ENCODE measurements at regions not wholly inside any gene's neighbourhood (a gene's known extent, or its start where the extent isn't known, plus 50 kb on each side); places are given as distances from the start of the nearest gene placed in this dataset.

DNA sequence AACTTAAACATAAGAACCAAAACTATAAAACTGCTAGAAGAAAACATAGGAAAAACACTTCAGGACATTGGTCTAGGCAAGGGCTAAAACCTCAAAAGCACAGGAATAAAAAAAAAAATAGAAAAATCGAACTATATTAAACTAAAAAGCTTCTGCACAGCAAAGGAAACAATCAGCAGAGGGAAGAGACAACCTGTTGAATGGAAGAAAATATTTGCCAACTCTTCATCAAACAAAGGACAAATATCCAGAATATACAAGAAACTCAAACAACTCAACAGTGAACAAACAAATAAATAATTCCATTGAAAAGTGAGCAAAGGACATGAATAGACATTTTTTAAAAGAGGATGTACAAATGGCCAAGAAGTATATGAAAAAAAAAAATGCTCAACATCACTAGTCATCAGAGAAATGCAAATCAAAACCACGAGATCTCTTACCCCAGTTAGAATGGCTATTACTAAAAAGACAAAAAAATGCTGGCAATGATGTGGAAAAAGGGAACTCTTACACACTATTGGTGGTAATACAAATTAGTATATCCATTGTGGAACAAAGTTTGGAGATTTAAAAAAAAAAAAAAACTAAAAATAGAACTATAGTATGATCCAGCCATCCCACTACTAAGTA is 152.0 kb downstream of the NDUFA12 start:
- peaks cover 32% of the 10 kb centered on the region for H3K79me2 ChIP-seq
- H3K27me3 ChIP-seq (ENCODE audit: control insufficient read depth, insufficient read depth, low read length) = no peaks in the 10 kb centered on the region
- H3K9me3 ChIP-seq (ENCODE audit: control insufficient read depth, low read length) = no peaks in the 10 kb centered on the region
- H3K4me1 ChIP-seq = no peaks in the 10 kb centered on the region
- no peak overlapping the region for H3K4me3 ChIP-seq (ENCODE audit: low read depth, low read length)
- no peak overlapping the region for H2AFZ ChIP-seq
- no peak overlapping the region for H3K4me2 ChIP-seq (ENCODE audit: low read length)
- H3K27ac ChIP-seq = no peak overlapping the region
- H3K36me3 ChIP-seq (ENCODE audit: control insufficient read depth, insufficient read depth, low read length) = no peaks in the 10 kb centered on the region
- no peak overlapping the region for H3K9ac ChIP-seq
- TF ChIP-seq CTCF (IDR thresholded peaks at IDR 0.05) = no peak

DNA sequence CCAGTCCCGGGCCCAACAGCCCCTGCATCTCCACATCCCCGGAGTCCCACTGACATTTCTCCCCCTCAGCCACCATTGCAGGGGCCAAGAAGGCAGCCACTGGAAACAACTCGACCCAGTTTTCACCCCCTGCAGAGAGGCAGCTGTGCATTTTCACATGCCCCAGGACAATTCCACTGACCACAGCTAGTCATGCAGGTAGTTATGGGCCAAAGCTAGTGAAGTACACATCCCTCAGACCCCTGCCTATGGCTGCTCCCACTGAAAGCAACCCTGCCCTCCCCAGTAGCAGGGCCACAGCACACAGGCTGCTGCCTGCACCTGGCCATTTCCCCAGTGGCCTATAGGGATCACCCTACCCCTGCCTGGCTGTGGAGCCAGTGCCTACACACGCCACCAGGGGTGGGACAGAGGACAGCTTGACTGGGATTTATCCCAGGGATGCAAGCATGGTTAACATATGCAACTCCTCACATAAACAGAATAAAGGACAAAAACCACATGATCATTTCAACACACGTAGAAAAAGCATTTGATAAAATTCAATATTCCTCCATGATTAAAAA is 154.0 kb downstream of the NDUFA12 start:
- Histone ChIP-seq H3K9me3 (ENCODE audit: control insufficient read depth, low read length) (no peaks in the 10 kb centered on the region), H3K27ac (no peak overlapping the region), H3K79me2 (peaks cover 30% of the 10 kb centered on the region), H3K4me3 (ENCODE audit: low read depth, low read length) (no peak overlapping the region), H3K9ac (no peak overlapping the region), H3K4me1 (no peaks in the 10 kb centered on the region), H3K4me2 (ENCODE audit: low read length) (no peak overlapping the region), H2AFZ (no peak overlapping the region), H3K36me3 (ENCODE audit: control insufficient read depth, insufficient read depth, low read length) (no peaks in the 10 kb centered on the region), H3K27me3 (ENCODE audit: control insufficient read depth, insufficient read depth, low read length) (no peaks in the 10 kb centered on the region)
- no peak for TF ChIP-seq CTCF (IDR thresholded peaks at IDR 0.05)

DNA sequence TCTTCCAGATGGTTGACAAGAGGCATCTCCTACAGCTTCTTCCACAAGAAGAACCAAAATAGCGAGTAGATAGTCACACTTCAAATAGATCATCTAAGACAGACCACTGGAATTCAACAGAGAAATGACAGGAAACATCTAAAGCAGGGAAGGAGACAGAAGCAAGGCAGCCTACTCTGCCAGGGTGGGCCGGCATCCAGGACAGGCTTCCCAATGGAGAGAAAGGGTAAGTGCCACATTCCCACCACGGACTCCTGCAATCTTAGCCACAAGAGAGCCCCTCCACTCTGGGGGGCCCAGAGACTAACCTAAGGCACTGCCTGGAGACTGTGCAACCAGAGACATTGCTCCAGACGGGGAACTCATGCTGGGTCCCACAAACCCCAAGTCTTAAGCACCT is 154.5 kb downstream of the NDUFA12 start:
- H3K36me3 ChIP-seq (ENCODE audit: control insufficient read depth, insufficient read depth, low read length) = no peaks in the 10 kb centered on the region
- TF ChIP-seq CTCF (IDR thresholded peaks at IDR 0.05) = no peak
- no peaks in the 10 kb centered on the region for H3K27me3 ChIP-seq (ENCODE audit: control insufficient read depth, insufficient read depth, low read length)
- H3K4me1 ChIP-seq = no peaks in the 10 kb centered on the region
- H3K9ac ChIP-seq = no peak overlapping the region
- H2AFZ ChIP-seq = no peak overlapping the region
- no peak overlapping the region for H3K27ac ChIP-seq
- H3K4me2 ChIP-seq (ENCODE audit: low read length) = no peak overlapping the region
- no peak overlapping the region for H3K4me3 ChIP-seq (ENCODE audit: low read depth, low read length)
- no peaks in the 10 kb centered on the region for H3K9me3 ChIP-seq (ENCODE audit: control insufficient read depth, low read length)
- H3K79me2 ChIP-seq = peaks cover 29% of the 10 kb centered on the region

DNA sequence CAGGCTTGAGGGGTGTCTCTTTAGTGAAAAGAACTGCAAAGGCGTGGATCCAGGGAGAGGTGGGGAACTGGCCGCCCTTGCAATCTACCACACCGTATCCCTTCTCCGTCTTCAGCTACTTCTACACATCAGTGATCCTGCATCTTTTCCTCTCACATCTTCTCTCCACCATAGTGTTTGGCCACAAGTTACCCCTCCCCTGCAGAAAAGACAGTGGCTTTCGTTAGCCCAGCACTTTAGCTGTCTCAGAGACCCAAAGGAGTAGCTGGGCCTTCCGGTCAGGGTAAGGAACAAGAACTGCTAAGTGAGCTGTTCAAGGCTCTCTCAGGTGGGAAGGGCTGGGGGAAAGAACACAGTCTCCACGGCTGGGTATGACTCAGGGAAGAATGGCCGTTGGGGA is 158.4 kb downstream of the NDUFA12 start:
- peaks cover 15% of the 10 kb centered on the region for H3K79me2 ChIP-seq
- no peak overlapping the region for H3K4me3 ChIP-seq (ENCODE audit: low read depth, low read length)
- H3K36me3 ChIP-seq (ENCODE audit: control insufficient read depth, insufficient read depth, low read length) = no peaks in the 10 kb centered on the region
- H2AFZ ChIP-seq = no peak overlapping the region
- H3K4me1 ChIP-seq = no peaks in the 10 kb centered on the region
- no peak overlapping the region for H3K9ac ChIP-seq
- TF ChIP-seq CTCF (IDR thresholded peaks at IDR 0.05) = no peak
- H3K9me3 ChIP-seq (ENCODE audit: control insufficient read depth, low read length) = no peaks in the 10 kb centered on the region
- no peak overlapping the region for H3K4me2 ChIP-seq (ENCODE audit: low read length)
- H3K27ac ChIP-seq = no peak overlapping the region
- no peaks in the 10 kb centered on the region for H3K27me3 ChIP-seq (ENCODE audit: control insufficient read depth, insufficient read depth, low read length)

GRCh38 chr12:94844452-94844851 is 159.0 kb downstream of the NDUFA12 start:
- Histone ChIP-seq H3K4me3 (ENCODE audit: low read depth, low read length) (no peak overlapping the region), H2AFZ (no peak overlapping the region)

More at GRCh38 chr12:94844452-94844851, 159.0 kb downstream of the NDUFA12 start:
- H3K4me2 ChIP-seq (ENCODE audit: low read length) = no peak overlapping the region
- no peak overlapping the region for H3K9ac ChIP-seq
- H3K9me3 ChIP-seq (ENCODE audit: control insufficient read depth, low read length) = no peaks in the 10 kb centered on the region
- H3K27ac ChIP-seq = no peak overlapping the region
- H3K4me1 ChIP-seq = no peaks in the 10 kb centered on the region
- no peaks in the 10 kb centered on the region for H3K27me3 ChIP-seq (ENCODE audit: control insufficient read depth, insufficient read depth, low read length)
- peaks cover 12% of the 10 kb centered on the region for H3K79me2 ChIP-seq
- TF ChIP-seq CTCF (IDR thresholded peaks at IDR 0.05) = no peak
- H3K36me3 ChIP-seq (ENCODE audit: control insufficient read depth, insufficient read depth, low read length) = no peaks in the 10 kb centered on the region
